GM21515 (cell line): ENCODE measurements at regions not wholly inside any gene's neighbourhood (a gene's known extent, or its start where the extent isn't known, plus 50 kb on each side); places are given as distances from the start of the nearest gene placed in this dataset.
"Not testable (repeated sequence)": the region's sequence is repeated elsewhere in the genome, so short reads cannot be mapped to it uniquely, and the experiment has no call there.

ENCODE experiments used
- ATAC-seq: cut with Tn5 transposase; IDR thresholded peaks from one replicate; pipeline ENCODE4 v1.9.1; 2021; ENCODE audit not compliant: unreplicated experiment

GRCh38 chr5:2094616-2094995 is 211.9 kb upstream of the IRX4 start:
- no peak for ATAC-seq

GRCh38 chr5:2093859-2094615 is 211.3 kb upstream of the IRX4 start:
- ATAC-seq = no peak

- ATAC-seq = no peak
Observed at GRCh38 chr5:2091921-2092320, 209.2 kb upstream of the IRX4 start.

- ATAC-seq = no peak
Observed at GRCh38 chr5:2087980-2088379, 205.3 kb upstream of the IRX4 start.

- ATAC-seq = no peak
Observed at GRCh38 chr5:2075365-2075764, 192.6 kb upstream of the IRX4 start.

- ATAC-seq = no peak
Observed at GRCh38 chr5:2071562-2071961, 188.8 kb upstream of the IRX4 start.

- not testable (repeated sequence) for ATAC-seq
Observed at GRCh38 chr5:2070787-2071186, 188.1 kb upstream of the IRX4 start.

- no peak for ATAC-seq
Observed at GRCh38 chr5:2068531-2068930, 185.8 kb upstream of the IRX4 start.

GRCh38 chr5:2066373-2066772 is 183.6 kb upstream of the IRX4 start:
- ATAC-seq = no peak

- ATAC-seq = not testable (repeated sequence)
Observed at GRCh38 chr5:2063380-2063779, 180.7 kb upstream of the IRX4 start.

- ATAC-seq = no peak
Observed at GRCh38 chr5:2052687-2053086, 170.0 kb upstream of the IRX4 start.

- ATAC-seq = no peak
Observed at GRCh38 chr5:2049876-2050275, 167.2 kb upstream of the IRX4 start.

GRCh38 chr5:2048664-2049063 is 165.9 kb upstream of the IRX4 start:
- no peak for ATAC-seq

GRCh38 chr5:2047341-2047927 is 164.7 kb upstream of the IRX4 start:
- ATAC-seq = no peak

GRCh38 chr5:2044041-2044440 is 161.3 kb upstream of the IRX4 start:
- ATAC-seq = no peak

- ATAC-seq = no peak
Observed at GRCh38 chr5:2039180-2039531, 156.4 kb upstream of the IRX4 start.

GRCh38 chr5:2038321-2039179 is 155.8 kb upstream of the IRX4 start:
- peak; percentile 95 for ATAC-seq

- ATAC-seq = no peak
Observed at GRCh38 chr5:2036885-2037284, 154.2 kb upstream of the IRX4 start.

- ATAC-seq = no peak
Observed at GRCh38 chr5:2032432-2032831, 149.7 kb upstream of the IRX4 start.

- no peak for ATAC-seq
Observed at GRCh38 chr5:2031581-2031980, 148.9 kb upstream of the IRX4 start.

- ATAC-seq = no peak
Observed at GRCh38 chr5:2030131-2030530, 147.4 kb upstream of the IRX4 start.

- no peak for ATAC-seq
Observed at GRCh38 chr5:2029206-2029605, 146.5 kb upstream of the IRX4 start.
